Panc1 (cell line): ENCODE measurements at regions not wholly inside any gene's neighbourhood (a gene's known extent, or its start where the extent isn't known, plus 50 kb on each side); places are given as distances from the start of the nearest gene placed in this dataset.

ENCODE experiments used
- CTCF ChIP-seq: fragments of 450-650 bp; IDR thresholded peaks from 2 replicates; pipeline ENCODE4 v1.5.1; 2017; ENCODE audit warnings: mild to moderate bottlenecking
- REST ChIP-seq, 2 experiments: IDR thresholded peaks; 2 replicates each; pipeline ENCODE4 v1.6.1; 2011 to 2012; ENCODE audit warnings: low read depth in 2 of 2, control low read depth in 1 of 2, low read length in 1 of 2, mild to moderate bottlenecking in 1 of 2, moderate library complexity in 1 of 2; ENCODE audit not compliant: insufficient read depth in 1 of 2

GRCh38 chr7:73954181-73954580, 73.8 kb upstream of the ELN start:
- TF ChIP-seq CTCF (no peak), REST (IDR thresholded peaks at IDR 0.05; ENCODE audit: insufficient read depth in 1 of 2, low read depth in 2 of 2, low read length in 1 of 2) (no peak)
